22Rv1 (cell line): ENCODE measurements at regions not wholly inside any gene's neighbourhood (a gene's known extent, or its start where the extent isn't known, plus 50 kb on each side); places are given as distances from the start of the nearest gene placed in this dataset.
"Not testable (repeated sequence)": the region's sequence is repeated elsewhere in the genome, so short reads cannot be mapped to it uniquely, and the experiment has no call there.

Experiments used
- H3K27ac ChIP-seq: fragments of 450-650 bp; 2 replicates; pipeline ENCODE4 v1.5.1; 2017
- ZFX ChIP-seq: fragments of 450-650 bp; IDR thresholded peaks from 2 replicates; pipeline ENCODE4 v1.6.1; 2017; ENCODE audit warnings: antibody characterized with exemption, borderline replicate concordance
- TF ChIP-seq, protein P1 (sequence below): fragments of 450-650 bp; IDR thresholded peaks from 2 replicates; pipeline ENCODE4 v1.5.1; 2017; ENCODE audit warnings: mild to moderate bottlenecking

DNA sequence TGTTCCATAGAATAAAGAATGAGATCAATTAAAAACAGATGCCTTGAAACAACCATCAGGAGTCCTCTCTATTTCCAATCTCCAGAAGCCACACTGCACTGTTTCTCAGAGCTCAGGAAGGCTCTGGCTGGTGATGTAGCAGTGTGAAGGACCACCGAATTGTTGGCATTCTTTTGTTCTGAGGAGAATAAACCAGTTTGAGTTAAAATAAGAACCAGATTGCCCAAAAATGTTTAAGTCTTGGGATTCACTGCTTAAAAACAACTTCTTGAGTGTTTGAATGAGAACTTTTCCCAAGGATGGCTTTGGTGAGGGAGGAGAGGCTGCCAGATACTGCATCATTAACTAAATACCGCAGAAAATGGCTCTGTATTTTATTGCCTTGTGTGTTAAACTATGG lies 341.2 kb downstream of the C12orf75 start:
- TF ChIP-seq ZFX = no peak
- TF ChIP-seq, protein P1, sequence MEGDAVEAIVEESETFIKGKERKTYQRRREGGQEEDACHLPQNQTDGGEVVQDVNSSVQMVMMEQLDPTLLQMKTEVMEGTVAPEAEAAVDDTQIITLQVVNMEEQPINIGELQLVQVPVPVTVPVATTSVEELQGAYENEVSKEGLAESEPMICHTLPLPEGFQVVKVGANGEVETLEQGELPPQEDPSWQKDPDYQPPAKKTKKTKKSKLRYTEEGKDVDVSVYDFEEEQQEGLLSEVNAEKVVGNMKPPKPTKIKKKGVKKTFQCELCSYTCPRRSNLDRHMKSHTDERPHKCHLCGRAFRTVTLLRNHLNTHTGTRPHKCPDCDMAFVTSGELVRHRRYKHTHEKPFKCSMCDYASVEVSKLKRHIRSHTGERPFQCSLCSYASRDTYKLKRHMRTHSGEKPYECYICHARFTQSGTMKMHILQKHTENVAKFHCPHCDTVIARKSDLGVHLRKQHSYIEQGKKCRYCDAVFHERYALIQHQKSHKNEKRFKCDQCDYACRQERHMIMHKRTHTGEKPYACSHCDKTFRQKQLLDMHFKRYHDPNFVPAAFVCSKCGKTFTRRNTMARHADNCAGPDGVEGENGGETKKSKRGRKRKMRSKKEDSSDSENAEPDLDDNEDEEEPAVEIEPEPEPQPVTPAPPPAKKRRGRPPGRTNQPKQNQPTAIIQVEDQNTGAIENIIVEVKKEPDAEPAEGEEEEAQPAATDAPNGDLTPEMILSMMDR = no peak
- no peak overlapping the region for H3K27ac ChIP-seq

DNA sequence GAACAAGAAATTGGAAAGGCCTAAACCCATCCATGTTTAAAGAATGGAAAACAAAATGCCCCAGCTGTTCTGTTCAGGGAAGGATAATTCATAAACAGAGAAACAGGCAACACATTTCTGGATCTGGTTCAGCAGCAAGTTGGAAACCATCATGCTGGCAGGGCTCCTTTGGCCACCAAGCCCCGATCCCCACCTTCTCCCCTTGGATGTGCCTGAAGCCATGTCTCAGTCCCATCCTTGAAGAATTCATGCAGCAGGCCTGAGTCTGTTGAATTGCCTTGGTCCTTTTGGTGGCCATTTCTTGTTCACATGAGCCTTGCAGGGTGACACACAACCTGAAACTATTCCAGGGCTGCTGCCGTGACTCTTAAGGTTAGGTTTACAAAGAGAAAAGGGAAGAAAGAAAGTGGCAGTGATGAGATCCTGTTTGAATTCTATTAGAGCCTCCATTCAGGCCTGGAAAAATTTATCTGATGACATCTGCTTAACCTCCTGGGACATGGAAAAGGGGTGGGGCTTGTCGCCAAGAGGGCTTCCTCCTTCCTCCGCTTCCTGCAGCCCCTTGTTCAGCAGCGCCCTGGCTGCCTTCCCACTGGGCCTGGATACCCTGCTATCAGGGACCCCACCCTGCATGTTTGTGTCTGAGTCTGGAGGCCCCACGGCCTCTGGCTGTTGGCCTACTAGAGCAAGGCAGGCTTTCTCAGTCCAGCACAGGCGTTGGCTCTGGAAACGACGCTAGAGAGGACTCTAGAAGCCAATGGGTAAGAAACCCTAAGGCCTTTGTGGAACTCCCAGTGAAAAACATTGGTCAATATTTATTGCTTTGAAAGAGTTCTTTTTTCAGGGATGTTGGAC lies 341.9 kb downstream of the C12orf75 start:
- no peak for TF ChIP-seq ZFX
- TF ChIP-seq, protein P1 = no peak
- no peak overlapping the region for H3K27ac ChIP-seq

DNA sequence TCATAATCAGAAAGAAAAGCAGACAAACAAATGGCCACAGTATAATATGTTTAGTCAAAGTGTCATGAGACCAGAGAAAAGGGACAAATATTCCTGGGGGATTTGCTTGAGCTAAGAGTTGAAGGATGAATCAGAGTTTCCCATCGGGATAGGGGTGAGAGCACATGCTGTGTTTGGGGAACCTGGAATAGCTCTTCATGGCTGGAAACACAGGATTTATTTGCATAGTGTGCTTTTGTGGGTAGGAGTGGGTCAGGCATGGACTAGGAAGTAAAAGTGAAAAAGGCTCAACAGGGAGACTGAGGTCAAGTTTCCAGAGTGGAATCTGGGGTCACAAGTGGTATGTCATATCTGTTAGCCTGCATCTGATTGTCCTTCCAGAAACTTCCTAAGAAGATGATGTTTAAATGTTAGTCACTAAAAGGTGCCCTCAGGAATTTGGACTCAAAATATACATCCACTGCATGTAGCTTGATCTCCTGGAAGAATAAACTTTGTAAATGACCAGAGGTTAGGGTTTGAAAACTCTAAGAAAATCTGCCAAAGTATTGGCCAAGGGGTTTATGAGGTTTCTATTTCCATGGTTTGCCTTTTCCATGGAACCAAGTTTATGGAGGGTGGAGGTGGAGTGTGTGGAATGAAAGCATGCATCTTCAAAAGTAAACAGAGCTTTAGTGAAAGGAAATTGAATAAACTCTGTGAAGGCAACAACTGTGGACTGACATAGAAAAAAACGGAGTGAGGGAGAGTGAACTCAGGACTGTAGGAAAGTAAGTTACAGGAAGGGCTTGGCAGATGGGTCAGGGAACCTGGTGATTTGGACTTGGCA lies 344.6 kb downstream of the C12orf75 start:
- H3K27ac ChIP-seq = no peak overlapping the region
- TF ChIP-seq, protein P1 = no peak
- no peak for TF ChIP-seq ZFX

DNA sequence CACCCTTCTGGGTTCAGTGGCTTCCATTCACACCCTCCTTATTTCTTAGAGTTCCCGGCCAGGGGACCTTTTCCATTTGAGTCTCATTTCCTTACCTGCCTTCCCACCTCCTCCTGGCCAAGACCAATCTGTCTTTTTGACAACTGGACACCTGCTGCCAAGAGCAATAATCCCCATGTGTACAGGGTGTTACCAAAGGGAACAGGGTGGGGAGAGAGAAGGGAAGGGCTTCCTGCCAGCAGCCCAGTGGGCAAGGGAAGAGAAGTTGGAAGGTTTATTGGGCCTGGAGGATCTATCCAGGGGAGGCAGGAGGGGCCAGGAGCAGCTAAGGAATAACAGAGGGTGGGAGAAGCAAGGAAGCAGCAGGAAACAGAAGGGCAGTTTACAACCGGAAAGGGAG lies 346.2 kb downstream of the C12orf75 start:
- H3K27ac ChIP-seq = no peak overlapping the region
- no peak for TF ChIP-seq ZFX
- TF ChIP-seq, protein P1 = no peak

DNA sequence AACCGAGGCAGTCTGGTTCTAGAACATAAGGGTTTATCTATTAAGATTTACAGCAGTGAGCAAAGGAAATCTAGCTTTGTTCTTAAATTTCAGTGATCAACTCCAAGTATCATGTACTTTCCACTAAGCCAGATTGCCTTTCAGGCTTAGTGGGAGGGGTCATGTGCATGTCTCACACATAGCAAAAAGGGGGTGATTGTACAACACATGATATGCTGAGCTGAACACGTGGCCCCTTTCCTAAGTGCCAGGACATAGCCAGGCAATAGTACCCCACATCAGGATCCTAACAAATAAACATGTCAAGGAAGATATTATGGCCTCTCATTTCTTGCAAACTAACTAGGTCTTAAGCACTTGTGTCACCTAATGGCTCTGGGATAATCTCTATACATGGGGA lies 347.2 kb downstream of the C12orf75 start:
- TF ChIP-seq ZFX = no peak
- TF ChIP-seq, protein P1 = no peak
- no peak overlapping the region for H3K27ac ChIP-seq

DNA sequence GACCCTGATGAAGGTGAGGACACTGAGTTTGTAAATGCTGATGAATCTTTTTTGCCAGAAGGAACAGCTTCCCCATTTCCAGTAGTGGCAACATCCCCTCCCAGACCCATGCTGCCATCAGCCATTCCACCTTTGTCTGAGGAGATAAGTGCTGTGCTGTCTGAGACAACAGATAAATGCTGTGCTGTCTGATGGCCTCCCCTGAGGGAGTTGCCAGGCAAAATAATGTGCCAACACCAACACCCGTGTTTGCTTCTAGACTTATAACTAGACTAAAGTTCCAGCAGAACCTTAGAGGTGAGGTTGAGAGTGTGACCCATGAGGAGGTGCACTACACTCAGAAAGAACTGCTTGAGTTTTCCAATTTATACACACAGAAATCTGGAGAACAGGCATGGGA lies 349.5 kb downstream of the C12orf75 start:
- no peak overlapping the region for H3K27ac ChIP-seq
- TF ChIP-seq ZFX = no peak
- TF ChIP-seq, protein P1 = no peak

DNA sequence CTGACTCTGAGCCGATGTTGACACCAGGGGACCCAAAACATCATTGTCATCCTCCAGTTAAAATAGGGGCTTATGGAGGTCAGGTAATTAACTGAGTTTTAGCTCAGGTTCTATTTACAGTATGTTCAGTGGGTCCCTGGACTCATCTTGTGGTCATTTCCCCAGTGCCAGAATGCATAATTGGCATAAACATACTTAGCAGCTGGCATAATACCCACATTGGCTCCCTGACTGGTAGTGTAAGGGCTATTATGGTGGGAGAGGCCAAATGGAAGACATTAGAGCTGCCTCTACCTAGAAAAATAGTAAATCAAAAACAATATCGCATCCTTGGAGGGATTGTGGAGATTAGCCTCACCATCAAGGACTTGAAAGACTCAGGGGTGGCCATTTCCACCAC lies 350.9 kb downstream of the C12orf75 start:
- TF ChIP-seq ZFX = no peak
- H3K27ac ChIP-seq = no peak overlapping the region

DNA sequence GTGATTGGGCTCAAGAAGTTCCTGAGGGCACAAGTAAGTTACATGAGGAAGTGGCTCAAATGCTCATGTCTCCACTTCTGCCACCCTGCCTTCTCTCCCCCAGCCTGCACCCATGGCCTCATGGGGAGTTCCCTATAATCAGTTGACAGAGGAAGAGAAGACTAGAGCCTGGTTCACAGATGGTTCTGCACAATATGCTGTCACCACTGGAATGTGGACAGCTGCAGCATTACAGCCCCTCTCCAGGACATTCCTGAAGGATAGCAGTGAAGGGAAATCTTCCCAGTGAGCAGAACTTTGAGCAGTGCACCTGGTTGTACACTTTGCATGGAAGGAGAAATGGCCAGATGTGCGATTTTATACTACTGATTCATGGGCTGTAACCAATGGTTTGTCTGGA lies 352.3 kb downstream of the C12orf75 start:
- H3K27ac ChIP-seq = not testable (repeated sequence)

DNA sequence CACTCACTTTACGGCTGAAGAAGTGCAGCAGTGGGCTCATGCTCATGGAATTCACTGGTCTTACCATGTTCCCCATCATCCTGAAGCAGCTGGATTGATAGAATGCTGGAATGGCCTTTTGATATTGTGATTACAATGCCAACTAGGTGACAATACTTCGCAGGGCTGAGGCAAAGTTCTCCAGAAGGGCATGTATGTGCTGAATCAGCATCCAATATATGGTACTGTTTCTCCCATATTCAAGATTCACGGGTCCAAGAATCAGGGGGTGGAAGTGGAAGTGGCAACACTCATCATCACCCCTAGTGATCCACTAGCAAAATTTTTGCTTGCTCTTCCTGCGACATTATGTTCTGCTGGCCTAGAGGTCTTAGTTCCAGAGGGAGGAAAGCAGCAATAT lies 353.3 kb downstream of the C12orf75 start:
- H3K27ac ChIP-seq = not testable (repeated sequence)
